ENCODE measurements at regions not wholly inside any gene's neighbourhood (a gene's known extent, or its start where the extent isn't known, plus 50 kb on each side); places are given as distances from the start of the nearest gene placed in this dataset.

- TF ChIP-seq EZH2 (IDR thresholded peaks at IDR 0.05) (no peak), CTCF (IDR thresholded peaks at IDR 0.05) (no peak), EZH2phosphoT487 (IDR thresholded peaks at IDR 0.05) (no peak)
Observed at GRCh38 chr7:110609336-110609735, 481.6 kb upstream of the LRRN3 start.

All from neural progenitor cell (in vitro differentiated cells).